WTC11 (cell line): ENCODE measurements at regions not wholly inside any gene's neighbourhood (a gene's known extent, or its start where the extent isn't known, plus 50 kb on each side); places are given as distances from the start of the nearest gene placed in this dataset.

ENCODE experiments used
- ATAC-seq: fragments of 200-7000 bp; cut with Tn5 transposase; 2 replicates; pipeline ENCODE4 v1.10.0; 2021; ENCODE audit warnings: mild to moderate bottlenecking, moderate library complexity
- CTCF ChIA-PET: fragments of 300-600 bp; sonication (Branson Sonifier 250); formaldehyde crosslinking; loops from one replicate; lab custom pipeline; 2021; ENCODE audit warnings: antibody characterized with exemption; lab: Charles Lee
- POLR2A ChIA-PET: fragments of 350-600 bp; sonication (Branson Sonifier 250); formaldehyde crosslinking; loops from one replicate; lab custom pipeline; 2021; ENCODE audit warnings: antibody characterized with exemption; lab: Charles Lee
- DNase-seq: peaks from one replicate; pipeline ENCODE4 v3.0.0; 2021; ENCODE audit warnings: low spot score
- H3K27ac Mint-ChIP-seq: 2 replicates; pipeline ENCODE4 v1.8.0; 2021; ENCODE audit warnings: mixed read lengths
- H3K27me3 Mint-ChIP-seq: 2 replicates; pipeline ENCODE4 v1.8.0; 2021; ENCODE audit warnings: low read depth, mild to moderate bottlenecking, moderate library complexity, mixed read lengths
- H3K36me3 Mint-ChIP-seq: 2 replicates; pipeline ENCODE4 v1.8.0; 2021; ENCODE audit warnings: mixed read lengths
- H3K4me1 Mint-ChIP-seq: 2 replicates; pipeline ENCODE4 v1.8.0; 2022; ENCODE audit warnings: mixed read lengths
- H3K4me3 Mint-ChIP-seq: 2 replicates; pipeline ENCODE4 v1.8.0; 2021; ENCODE audit warnings: mild to moderate bottlenecking, moderate library complexity, mixed read lengths
- H3K9me3 Mint-ChIP-seq: 2 replicates; pipeline ENCODE4 v1.8.0; 2021; ENCODE audit warnings: mixed read lengths
- CDX4 ChIP-seq: fragments of 250-450 bp; sonication (Bioruptor Pico); IDR thresholded peaks from 2 replicates; pipeline ENCODE4 v1.9.0; 2021; ENCODE audit warnings: moderate library complexity, mild to moderate bottlenecking, inconsistent platforms, borderline replicate concordance
- CREM ChIP-seq: sonication (generic); formaldehyde crosslinking; IDR thresholded peaks from 2 replicates; pipeline ENCODE4 v1.8.1; 2022; ENCODE audit warnings: mild to moderate bottlenecking, missing genetic modification reagents, moderate library complexity
- E2F4 ChIP-seq: sonication (generic); formaldehyde crosslinking; IDR thresholded peaks from 2 replicates; pipeline ENCODE4 v1.8.1; 2022; ENCODE audit warnings: low read depth, mild to moderate bottlenecking, moderate library complexity, missing genetic modification reagents, borderline replicate concordance
- ELF4 ChIP-seq: sonication (generic); formaldehyde crosslinking; IDR thresholded peaks from 2 replicates; pipeline ENCODE4 v1.8.1; 2022; ENCODE audit warnings: low read depth, mild to moderate bottlenecking, moderate library complexity, missing genetic modification reagents
- EMX1 ChIP-seq: fragments of 250-450 bp; sonication (Bioruptor Pico); IDR thresholded peaks from 2 replicates; pipeline ENCODE4 v1.8.0; 2021; ENCODE audit warnings: mild to moderate bottlenecking
- HMGA2 ChIP-seq: fragments of 250-450 bp; sonication (Bioruptor Pico); IDR thresholded peaks from 2 replicates; pipeline ENCODE4 v1.4.0; 2021; ENCODE audit warnings: mild to moderate bottlenecking, moderate library complexity
- IRF1 ChIP-seq: sonication (generic); formaldehyde crosslinking; IDR thresholded peaks from 2 replicates; pipeline ENCODE4 v1.8.0; 2023; ENCODE audit warnings: missing genetic modification reagents
- KAT7 ChIP-seq: sonication (generic); formaldehyde crosslinking; IDR thresholded peaks from 2 replicates; pipeline ENCODE4 v1.8.1; 2023; ENCODE audit warnings: missing genetic modification reagents, mild to moderate bottlenecking, borderline replicate concordance
- NFYB ChIP-seq: sonication (generic); formaldehyde crosslinking; conservative IDR thresholded peaks from 2 replicates; pipeline ENCODE4 v1.8.0; 2022; ENCODE audit warnings: low read depth, missing genetic modification reagents
- NR3C1 ChIP-seq: sonication (generic); formaldehyde crosslinking; conservative IDR thresholded peaks from 2 replicates; pipeline ENCODE4 v1.8.1; 2023; ENCODE audit warnings: low read depth, mild to moderate bottlenecking, missing genetic modification reagents
- PREB ChIP-seq: sonication (generic); formaldehyde crosslinking; IDR thresholded peaks from 2 replicates; pipeline ENCODE4 v1.8.1; 2022; ENCODE audit warnings: mild to moderate bottlenecking, missing genetic modification reagents, moderate library complexity, borderline replicate concordance
- SMAD3 ChIP-seq: sonication (generic); formaldehyde crosslinking; IDR thresholded peaks from 2 replicates; pipeline ENCODE4 v1.8.0; 2022; ENCODE audit warnings: missing genetic modification reagents, mild to moderate bottlenecking, borderline replicate concordance
- SMAD4 ChIP-seq: sonication (generic); formaldehyde crosslinking; IDR thresholded peaks from 2 replicates; pipeline ENCODE4 v1.8.0; 2022; ENCODE audit warnings: mild to moderate bottlenecking, missing genetic modification reagents
- TEAD4 ChIP-seq: sonication (generic); formaldehyde crosslinking; IDR thresholded peaks from 2 replicates; pipeline ENCODE4 v1.8.0; 2022; ENCODE audit warnings: mild to moderate bottlenecking, missing genetic modification reagents
- USF1 ChIP-seq: sonication (generic); formaldehyde crosslinking; IDR thresholded peaks from 2 replicates; pipeline ENCODE4 v1.8.0; 2022; ENCODE audit warnings: mild to moderate bottlenecking, missing genetic modification reagents
- USF2 ChIP-seq: sonication (generic); formaldehyde crosslinking; IDR thresholded peaks from 2 replicates; pipeline ENCODE4 v1.8.1; 2023; ENCODE audit warnings: mild to moderate bottlenecking, missing genetic modification reagents, moderate library complexity
- ZMAT4 ChIP-seq: fragments of 250-450 bp; sonication (Bioruptor Pico); IDR thresholded peaks from 2 replicates; pipeline ENCODE4 v1.9.0; 2021; ENCODE audit warnings: mild to moderate bottlenecking
- ZNF219 ChIP-seq: sonication (generic); formaldehyde crosslinking; IDR thresholded peaks from 2 replicates; pipeline ENCODE4 v1.8.0; 2023; ENCODE audit warnings: missing genetic modification reagents, mild to moderate bottlenecking, borderline replicate concordance
- ZNF425 ChIP-seq: fragments of 250-450 bp; sonication (Bioruptor Pico); conservative IDR thresholded peaks from 2 replicates; pipeline ENCODE4 v1.9.0; 2021; ENCODE audit warnings: mild to moderate bottlenecking
- ZSCAN18 ChIP-seq: fragments of 250-450 bp; sonication (Bioruptor Pico); IDR thresholded peaks from 2 replicates; pipeline ENCODE4 v2.1.2; 2022; ENCODE audit warnings: mild to moderate bottlenecking, moderate library complexity

- CTCF ChIA-PET, result no interaction called here
- DNase-seq (no peak), ATAC-seq (no peak)
- H3K9me3 Mint-ChIP-seq, result no peaks in the 10 kb centered on the region
- H3K36me3 Mint-ChIP-seq, result no peaks in the 10 kb centered on the region
- POLR2A ChIA-PET, result no interaction called here
- TF ChIP-seq ELF4 (CRISPR knock-in tag) (no peak), HMGA2 (no peak), CDX4 (CRISPR knock-in tag) (no peak), USF2 (no peak), EMX1 (CRISPR knock-in tag) (no peak), SMAD3 (CRISPR knock-in tag) (no peak), SMAD4 (CRISPR knock-in tag) (no peak), E2F4 (CRISPR knock-in tag) (no peak)
- no peak overlapping the region for H3K4me3 Mint-ChIP-seq
- no peak overlapping the region for H3K27ac Mint-ChIP-seq
- peaks cover 28% of the 10 kb centered on the region for H3K4me1 Mint-ChIP-seq
- no peaks in the 10 kb centered on the region for H3K27me3 Mint-ChIP-seq
Observed at GRCh38 chr11:126140926-126141280, 70.5 kb downstream of the RPUSD4 start.

GRCh38 chr11:126140201-126140925, 71.1 kb downstream of the RPUSD4 start:
- POLR2A ChIA-PET, result no interaction called here
- no peaks in the 10 kb centered on the region for H3K27me3 Mint-ChIP-seq
- no peaks in the 10 kb centered on the region for H3K36me3 Mint-ChIP-seq
- ATAC-seq (no peak), DNase-seq (no peak)
- H3K4me3 Mint-ChIP-seq, result no peak overlapping the region
- no peaks in the 10 kb centered on the region for H3K9me3 Mint-ChIP-seq
- TF ChIP-seq IRF1 (CRISPR knock-in tag) (no peak), TEAD4 (CRISPR knock-in tag) (no peak), KAT7 (no peak), ZNF425 (CRISPR knock-in tag) (no peak), CREM (CRISPR knock-in tag) (no peak), ZNF219 (CRISPR knock-in tag) (no peak), NR3C1 (no peak), EMX1 (CRISPR knock-in tag) (no peak), USF1 (CRISPR knock-in tag) (no peak), ZSCAN18 (CRISPR knock-in tag) (no peak), ZMAT4 (CRISPR knock-in tag) (no peak), NFYB (CRISPR knock-in tag) (no peak), PREB (CRISPR knock-in tag) (no peak)
- H3K27ac Mint-ChIP-seq, result peak overlapping the region; percentile 19; the same call in 1 of the 2 replicates
- peaks cover 31% of the 10 kb centered on the region for H3K4me1 Mint-ChIP-seq
- CTCF ChIA-PET, result no interaction called here
